PC-3 (cell line): ENCODE measurements at regions not wholly inside any gene's neighbourhood (a gene's known extent, or its start where the extent isn't known, plus 50 kb on each side); places are given as distances from the start of the nearest gene placed in this dataset.

Source experiments
- ATAC-seq: fragments of 200-7000 bp; cut with Tn5 transposase; 2 replicates; pipeline ENCODE4 v1.9.1; 2020; ENCODE audit warnings: mild to moderate bottlenecking, moderate library complexity
- BruUV-seq: library from RNA; stranded (reverse); fragments of 400-500 nt; replicated peaks from 2 replicates; lab custom pipeline; 2021; lab: Mats Ljungman, UMichigan
- CTCF ChIA-PET: fragments of 300-600 bp; sonication (Branson Sonifier 250); formaldehyde crosslinking; loops from one replicate; lab custom pipeline; 2022; ENCODE audit warnings: antibody characterized with exemption; lab: Charles Lee
- POLR2A ChIA-PET: fragments of 300-600 bp; sonication (Branson Sonifier 250); formaldehyde crosslinking; loops from one replicate; lab custom pipeline; 2022; ENCODE audit warnings: antibody characterized with exemption; ENCODE audit not compliant: unreplicated experiment; lab: Charles Lee
- DNase-seq: peaks from one replicate; pipeline ENCODE4 v3.0.0-alpha.2; 2015
- H2AFZ ChIP-seq: fragments of 300-600 bp; sonication (generic); 2 replicates; pipeline ENCODE4 v1.6.0; 2016; ENCODE audit warnings: antibody characterized with exemption, low read length
- H3F3A ChIP-seq: fragments of 300-600 bp; sonication (generic); one replicate; pipeline ENCODE4 v1.6.0; 2017; ENCODE audit warnings: antibody characterized with exemption, low read length, control low read depth, mild to moderate bottlenecking; ENCODE audit not compliant: unreplicated experiment
- H3K27ac ChIP-seq: fragments of 300-600 bp; sonication (generic); 2 replicates; pipeline ENCODE4 v1.5.1; 2016; ENCODE audit warnings: mild to moderate bottlenecking, low read length
- H3K27me3 ChIP-seq: fragments of 300-600 bp; sonication (generic); 2 replicates; pipeline ENCODE4 v1.6.1; 2016; ENCODE audit warnings: low read length, mixed read lengths
- H3K36me3 ChIP-seq: fragments of 300-600 bp; sonication (generic); 2 replicates; pipeline ENCODE4 v1.6.1; 2016; ENCODE audit warnings: low read depth, mixed run types, low read length, mixed read lengths
- H3K4me1 ChIP-seq: fragments of 300-600 bp; sonication (generic); 2 replicates; pipeline ENCODE4 v1.5.1; 2016; ENCODE audit warnings: low read length; ENCODE audit not compliant: insufficient read depth
- H3K4me2 ChIP-seq: fragments of 300-600 bp; sonication (generic); 2 replicates; pipeline ENCODE4 v1.6.0; 2016; ENCODE audit warnings: low read length
- H3K4me3 ChIP-seq: fragments of 300-600 bp; sonication (generic); 2 replicates; pipeline ENCODE4 v1.5.1; 2016; ENCODE audit warnings: mild to moderate bottlenecking, low read length, mixed read lengths
- H3K79me2 ChIP-seq: fragments of 300-600 bp; sonication (generic); 2 replicates; pipeline ENCODE4 v1.6.1; 2017; ENCODE audit warnings: low read length, mixed read lengths
- H3K9ac ChIP-seq: fragments of 300-600 bp; sonication (generic); 2 replicates; pipeline ENCODE4 v1.6.0; 2016; ENCODE audit warnings: mild to moderate bottlenecking, low read length
- H3K9me2 ChIP-seq: fragments of 300-600 bp; sonication (generic); replicated peaks from 2 replicates; pipeline ENCODE4 v1.6.1; 2016; ENCODE audit warnings: mixed run types, low read length, mixed read lengths
- H3K9me3 ChIP-seq: fragments of 300-600 bp; sonication (generic); 2 replicates; pipeline ENCODE4 v1.6.1; 2016; ENCODE audit warnings: low read length, mixed read lengths
- H4K20me1 ChIP-seq: fragments of 300-600 bp; sonication (generic); 2 replicates; pipeline ENCODE4 v1.6.1; 2016; ENCODE audit warnings: low read length, mixed read lengths
- CTCF ChIP-seq: fragments of 300-600 bp; sonication (generic); conservative IDR thresholded peaks from 2 replicates; pipeline ENCODE4 v1.5.1; 2017; ENCODE audit warnings: antibody characterized with exemption, low read depth, mild to moderate bottlenecking, low read length
- EZH2 ChIP-seq: fragments of 300-600 bp; sonication (generic); IDR thresholded peaks from one replicate; pipeline ENCODE4 v1.6.1; 2017; ENCODE audit warnings: antibody characterized with exemption, mild to moderate bottlenecking, low read length; ENCODE audit not compliant: unreplicated experiment
- EZH2phosphoT487 ChIP-seq: fragments of 300-600 bp; sonication (generic); IDR thresholded peaks from 2 replicates; pipeline ENCODE4 v1.6.1; 2018; ENCODE audit warnings: mild to moderate bottlenecking, antibody characterized with exemption, low read length, borderline replicate concordance
- intact Hi-C: fragments of 100-400 bp; cut with micrococcal nuclease; formaldehyde crosslinking; loops from 2 replicates; pipeline ENCODE4 v1.9.0; 2023

GRCh38 chr3:191781044-191781443 lies 320.1 kb downstream of the PYDC2 start:
- no peak for TF ChIP-seq EZH2phosphoT487
- no peak for TF ChIP-seq CTCF
- TF ChIP-seq EZH2, result no peak
- no peak overlapping the region for H3K4me3 ChIP-seq
- ChIA-PET CTCF (no interaction called here), POLR2A (interaction anchor here (0.6 kb wide), 1 partner anchor 1790 kb away, joined by 4 read pairs; no protein-coding TSS in a partner anchor)
- no peaks in the 10 kb centered on the region for H3F3A ChIP-seq
- H3K4me1 ChIP-seq, result no peaks in the 10 kb centered on the region
- no peak overlapping the region for H3K4me2 ChIP-seq
- H3K79me2 ChIP-seq, result no peaks in the 10 kb centered on the region
- ATAC-seq (no peak), DNase-seq (no peak)
- no peak overlapping the region for H2AFZ ChIP-seq
- no peak overlapping the region for H3K9ac ChIP-seq
- no peak overlapping the region for H3K27ac ChIP-seq
- H3K9me3 ChIP-seq, result no peaks in the 10 kb centered on the region
- BruUV-seq, result no TSS peak
- intact Hi-C loops, result no loop called here
- no peaks in the 10 kb centered on the region for H3K36me3 ChIP-seq
- H3K9me2 ChIP-seq, result no peaks in the 10 kb centered on the region
- no peaks in the 10 kb centered on the region for H3K27me3 ChIP-seq
- no peaks in the 10 kb centered on the region for H4K20me1 ChIP-seq

- Histone ChIP-seq H3K4me1 (no peaks in the 10 kb centered on the region), H3K4me2 (no peak overlapping the region), H3F3A (no peaks in the 10 kb centered on the region), H3K9me3 (no peaks in the 10 kb centered on the region), H3K79me2 (no peaks in the 10 kb centered on the region), H3K27me3 (no peaks in the 10 kb centered on the region), H3K27ac (no peak overlapping the region), H3K9ac (no peak overlapping the region), H3K9me2 (no peaks in the 10 kb centered on the region), H4K20me1 (no peaks in the 10 kb centered on the region), H3K36me3 (no peaks in the 10 kb centered on the region), H2AFZ (no peak overlapping the region), H3K4me3 (no peak overlapping the region)
- ATAC-seq (no peak), DNase-seq (peak; percentile 22)
- POLR2A ChIA-PET, result no interaction called here
- CTCF ChIA-PET, result no interaction called here
- BruUV-seq, result no TSS peak
- intact Hi-C loops, result no loop called here
- no peak for TF ChIP-seq CTCF
- no peak for TF ChIP-seq EZH2phosphoT487
- no peak for TF ChIP-seq EZH2
Measured at GRCh38 chr3:191783024-191783423, 322.1 kb downstream of the PYDC2 start.

GRCh38 chr3:191790934-191791333 lies 330.0 kb downstream of the PYDC2 start:
- no peak overlapping the region for H3K4me3 ChIP-seq
- CTCF ChIA-PET, result no interaction called here
- H3F3A ChIP-seq, result no peaks in the 10 kb centered on the region
- no peaks in the 10 kb centered on the region for H3K79me2 ChIP-seq
- no peak overlapping the region for H3K4me2 ChIP-seq
- no peaks in the 10 kb centered on the region for H4K20me1 ChIP-seq
- H3K9ac ChIP-seq, result no peak overlapping the region
- H3K9me2 ChIP-seq, result no peaks in the 10 kb centered on the region
- no peaks in the 10 kb centered on the region for H3K36me3 ChIP-seq
- POLR2A ChIA-PET, result no interaction called here
- TF ChIP-seq CTCF, result no peak
- no peak for TF ChIP-seq EZH2
- no peak for TF ChIP-seq EZH2phosphoT487
- BruUV-seq, result no TSS peak
- H3K9me3 ChIP-seq, result no peaks in the 10 kb centered on the region
- no peak overlapping the region for H3K27ac ChIP-seq
- ATAC-seq (no peak), DNase-seq (no peak)
- H2AFZ ChIP-seq, result no peak overlapping the region
- no peaks in the 10 kb centered on the region for H3K27me3 ChIP-seq
- H3K4me1 ChIP-seq, result no peaks in the 10 kb centered on the region
- intact Hi-C loops, result no loop called here
